ENCODE measurements at regions not wholly inside any gene's neighbourhood (a gene's known extent, or its start where the extent isn't known, plus 50 kb on each side); places are given as distances from the start of the nearest gene placed in this dataset.

DNA sequence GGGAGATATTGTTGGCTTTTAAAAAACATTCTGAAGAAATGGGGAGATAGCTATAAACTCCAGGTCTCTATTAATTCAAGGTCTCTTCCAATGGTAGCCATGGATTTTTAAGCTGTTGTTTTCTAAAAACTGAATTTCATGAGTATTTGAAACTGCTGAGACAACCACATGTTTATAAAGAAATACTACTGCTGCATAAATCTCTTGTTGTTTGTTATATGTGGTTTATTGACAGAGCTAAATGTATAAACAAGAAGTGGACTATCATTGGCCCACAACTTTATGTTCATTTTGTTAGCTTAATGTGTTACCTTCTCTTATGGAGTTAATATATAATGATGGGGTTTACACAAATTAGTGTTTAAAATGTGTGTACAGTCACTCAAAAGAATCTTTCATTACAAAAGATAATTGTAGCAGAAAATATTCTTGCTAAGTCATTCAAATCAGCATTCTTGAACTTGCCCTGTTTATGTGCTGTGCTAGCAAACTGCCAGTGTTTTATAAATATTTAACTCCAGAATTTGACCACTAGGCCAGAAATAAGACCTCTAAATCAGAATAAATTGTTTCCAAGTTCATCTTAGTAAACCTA lies 242.1 kb downstream of the TMX3 start:
- TF ChIP-seq, protein P1, sequence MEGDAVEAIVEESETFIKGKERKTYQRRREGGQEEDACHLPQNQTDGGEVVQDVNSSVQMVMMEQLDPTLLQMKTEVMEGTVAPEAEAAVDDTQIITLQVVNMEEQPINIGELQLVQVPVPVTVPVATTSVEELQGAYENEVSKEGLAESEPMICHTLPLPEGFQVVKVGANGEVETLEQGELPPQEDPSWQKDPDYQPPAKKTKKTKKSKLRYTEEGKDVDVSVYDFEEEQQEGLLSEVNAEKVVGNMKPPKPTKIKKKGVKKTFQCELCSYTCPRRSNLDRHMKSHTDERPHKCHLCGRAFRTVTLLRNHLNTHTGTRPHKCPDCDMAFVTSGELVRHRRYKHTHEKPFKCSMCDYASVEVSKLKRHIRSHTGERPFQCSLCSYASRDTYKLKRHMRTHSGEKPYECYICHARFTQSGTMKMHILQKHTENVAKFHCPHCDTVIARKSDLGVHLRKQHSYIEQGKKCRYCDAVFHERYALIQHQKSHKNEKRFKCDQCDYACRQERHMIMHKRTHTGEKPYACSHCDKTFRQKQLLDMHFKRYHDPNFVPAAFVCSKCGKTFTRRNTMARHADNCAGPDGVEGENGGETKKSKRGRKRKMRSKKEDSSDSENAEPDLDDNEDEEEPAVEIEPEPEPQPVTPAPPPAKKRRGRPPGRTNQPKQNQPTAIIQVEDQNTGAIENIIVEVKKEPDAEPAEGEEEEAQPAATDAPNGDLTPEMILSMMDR (IDR thresholded peaks at IDR 0.05; ENCODE audit: low read depth, low read length), result no peak
- no peak for TF ChIP-seq POLR2A (IDR thresholded peaks at IDR 0.05; ENCODE audit: extremely low read depth, insufficient read length)
- TF ChIP-seq, protein P2, sequence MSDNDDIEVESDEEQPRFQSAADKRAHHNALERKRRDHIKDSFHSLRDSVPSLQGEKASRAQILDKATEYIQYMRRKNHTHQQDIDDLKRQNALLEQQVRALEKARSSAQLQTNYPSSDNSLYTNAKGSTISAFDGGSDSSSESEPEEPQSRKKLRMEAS (IDR thresholded peaks at IDR 0.05; ENCODE audit: low read depth, low read length), result no peak
- TF ChIP-seq MYC (IDR thresholded peaks at IDR 0.05; ENCODE audit: low read depth, low read length), result no peak
